Glutamatergic neuron (in vitro differentiated cells): ENCODE measurements at regions not wholly inside any gene's neighbourhood (a gene's known extent, or its start where the extent isn't known, plus 50 kb on each side); places are given as distances from the start of the nearest gene placed in this dataset.
"Not testable (repeated sequence)": the region's sequence is repeated elsewhere in the genome, so short reads cannot be mapped to it uniquely, and the experiment has no call there.

Experiments used
- DNase-seq: peaks from one replicate; pipeline ENCODE4 v3.0.0; 2022
- H3K27ac Mint-ChIP-seq: one replicate; pipeline ENCODE4 v1.8.0; 2020; ENCODE audit warnings: mild to moderate bottlenecking, mixed read lengths, inconsistent platforms; ENCODE audit not compliant: unreplicated experiment
- H3K27me3 Mint-ChIP-seq: one replicate; pipeline ENCODE4 v1.8.0; 2020; ENCODE audit warnings: mild to moderate bottlenecking, moderate library complexity, mixed read lengths, inconsistent platforms; ENCODE audit not compliant: unreplicated experiment
- H3K36me3 Mint-ChIP-seq: one replicate; pipeline ENCODE4 v1.8.0; 2020; ENCODE audit warnings: mild to moderate bottlenecking, mixed read lengths, inconsistent platforms; ENCODE audit not compliant: unreplicated experiment
- H3K4me1 Mint-ChIP-seq: one replicate; pipeline ENCODE4 v1.8.0; 2020; ENCODE audit warnings: mild to moderate bottlenecking, low read depth, mixed read lengths, inconsistent platforms; ENCODE audit not compliant: unreplicated experiment
- H3K4me3 Mint-ChIP-seq: one replicate; pipeline ENCODE4 v1.8.0; 2020; ENCODE audit warnings: mild to moderate bottlenecking, mixed read lengths, inconsistent platforms; ENCODE audit not compliant: unreplicated experiment
- H3K9me3 Mint-ChIP-seq: one replicate; pipeline ENCODE4 v1.8.0; 2020; ENCODE audit warnings: mild to moderate bottlenecking, moderate library complexity, mixed read lengths, inconsistent platforms; ENCODE audit not compliant: unreplicated experiment
- CTCF ChIP-seq: fragments of 200-600 bp; sonication (generic); IDR thresholded peaks from one replicate; pipeline ENCODE4 v1.5.0; 2021; ENCODE audit not compliant: partially characterized antibody, unreplicated experiment

- DNase-seq, result no peak
- no peak overlapping the region for H3K27ac Mint-ChIP-seq
- no peaks in the 10 kb centered on the region for H3K9me3 Mint-ChIP-seq
- H3K4me3 Mint-ChIP-seq, result no peak overlapping the region
- H3K4me1 Mint-ChIP-seq, result no peaks in the 10 kb centered on the region
- no peaks in the 10 kb centered on the region for H3K27me3 Mint-ChIP-seq
- no peak for TF ChIP-seq CTCF
- no peaks in the 10 kb centered on the region for H3K36me3 Mint-ChIP-seq
Measured at GRCh38 chr2:226463154-226463553, 336.5 kb downstream of the IRS1 start.

GRCh38 chr2:226461981-226462380 is 337.6 kb downstream of the IRS1 start:
- Mint-ChIP-seq H3K27me3 (no peaks in the 10 kb centered on the region), H3K4me3 (no peak overlapping the region), H3K27ac (no peak overlapping the region), H3K36me3 (no peaks in the 10 kb centered on the region), H3K4me1 (no peaks in the 10 kb centered on the region), H3K9me3 (no peaks in the 10 kb centered on the region)
- no peak for TF ChIP-seq CTCF
- DNase-seq, result no peak

GRCh38 chr2:226456144-226456543 is 343.5 kb downstream of the IRS1 start:
- not testable (repeated sequence) for H3K36me3 Mint-ChIP-seq, H3K27ac Mint-ChIP-seq, H3K27me3 Mint-ChIP-seq, DNase-seq, H3K4me3 Mint-ChIP-seq, H3K9me3 Mint-ChIP-seq, H3K4me1 Mint-ChIP-seq

GRCh38 chr2:226452768-226453167 is 346.9 kb downstream of the IRS1 start:
- Mint-ChIP-seq H3K9me3 (peaks cover 1% of the 10 kb centered on the region), H3K4me3 (no peak overlapping the region)

GRCh38 chr2:226451486-226451885 is 348.1 kb downstream of the IRS1 start:
- H3K36me3 Mint-ChIP-seq, result peaks cover 5% of the 10 kb centered on the region
- no peak for TF ChIP-seq CTCF
- no peak overlapping the region for H3K4me3 Mint-ChIP-seq
- H3K9me3 Mint-ChIP-seq, result peaks cover 1% of the 10 kb centered on the region
- peaks cover 3% of the 10 kb centered on the region for H3K4me1 Mint-ChIP-seq
- no peak for DNase-seq
- no peak overlapping the region for H3K27ac Mint-ChIP-seq
- no peaks in the 10 kb centered on the region for H3K27me3 Mint-ChIP-seq

More at GRCh38 chr2:226452768-226453167, 346.9 kb downstream of the IRS1 start:
- TF ChIP-seq CTCF, result no peak
- no peak overlapping the region for H3K27ac Mint-ChIP-seq
- no peak for DNase-seq
- H3K27me3 Mint-ChIP-seq, result no peaks in the 10 kb centered on the region
- H3K36me3 Mint-ChIP-seq, result peaks cover 5% of the 10 kb centered on the region
- H3K4me1 Mint-ChIP-seq, result peaks cover 3% of the 10 kb centered on the region

GRCh38 chr2:226450141-226450540 is 349.5 kb downstream of the IRS1 start:
- no peaks in the 10 kb centered on the region for H3K9me3 Mint-ChIP-seq
- H3K36me3 Mint-ChIP-seq, result peaks cover 5% of the 10 kb centered on the region
- no peak for TF ChIP-seq CTCF
- no peak for DNase-seq
- H3K4me3 Mint-ChIP-seq, result no peak overlapping the region
- H3K27me3 Mint-ChIP-seq, result no peaks in the 10 kb centered on the region
- peaks cover 3% of the 10 kb centered on the region for H3K4me1 Mint-ChIP-seq
- H3K27ac Mint-ChIP-seq, result no peak overlapping the region
